Activated CD4-positive, alpha-beta T cell treated with anti-CD3 and anti-CD28 coated beads, Interleukin-2, Interleukin-4, amounts not matched to agents 100 ng/mL and 50 ng/mL, durations not matched to agents 16 hours and 8 hours (primary cell): ENCODE measurements at regions not wholly inside any gene's neighbourhood (a gene's known extent, or its start where the extent isn't known, plus 50 kb on each side); places are given as distances from the start of the nearest gene placed in this dataset.
A peak's percentile ranks its signal among the peaks of the same experiment; 100 is the strongest.

Experiments
- DNase-seq: peaks from one replicate; pipeline ENCODE4 v3.0.0-alpha.2; 2020; ENCODE audit warnings: low spot score

GRCh38 chr2:53111004-53111403 is 656.6 kb upstream of the CHAC2 start:
- no peak for DNase-seq

GRCh38 chr2:53108246-53108645 is 659.4 kb upstream of the CHAC2 start:
- no peak for DNase-seq

- no peak for DNase-seq
Measured at GRCh38 chr2:53104263-53104662, 663.3 kb upstream of the CHAC2 start.

- no peak for DNase-seq
Measured at GRCh38 chr2:53103679-53104078, 663.9 kb upstream of the CHAC2 start.

GRCh38 chr2:53098696-53099078 is 668.9 kb upstream of the CHAC2 start:
- DNase-seq = no peak

GRCh38 chr2:53096351-53096750 is 671.3 kb upstream of the CHAC2 start:
- DNase-seq = no peak

DNA sequence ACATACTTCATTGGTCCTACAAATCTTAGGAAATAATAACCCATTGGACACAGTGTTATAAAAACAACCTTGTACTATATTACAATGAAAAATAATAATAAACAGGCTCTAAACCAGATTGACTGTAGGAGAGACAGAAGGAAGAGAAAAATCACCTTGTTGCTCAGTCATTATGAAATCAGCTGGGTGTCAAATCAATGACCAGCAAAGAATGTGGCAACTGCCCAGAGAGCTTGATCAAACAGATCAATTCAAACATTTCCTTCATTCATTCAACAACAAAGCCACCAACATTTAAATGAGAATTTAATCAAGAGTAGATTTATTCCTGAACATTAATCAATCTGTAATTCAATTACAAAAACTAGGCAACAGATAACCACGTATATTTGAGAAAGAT is 671.9 kb upstream of the CHAC2 start:
- no peak for DNase-seq

DNA sequence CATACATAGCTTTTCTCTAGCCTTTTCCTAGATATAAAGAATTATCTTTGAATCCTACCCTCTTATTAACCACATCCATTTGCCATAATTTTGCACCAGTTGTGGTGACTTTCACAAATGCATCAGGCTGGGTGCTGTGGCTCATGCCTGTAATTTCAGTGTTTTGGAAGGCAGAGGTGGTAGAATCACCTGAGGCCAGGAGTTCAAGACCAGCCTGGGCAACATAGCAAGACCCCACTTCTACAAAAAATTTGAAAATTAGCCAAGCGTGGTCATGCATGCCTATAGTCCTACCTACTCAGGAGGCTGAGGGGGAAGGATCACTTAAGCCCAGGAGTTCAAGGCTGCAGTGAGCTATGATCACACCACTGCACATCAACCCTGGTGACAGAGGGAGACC is 672.4 kb upstream of the CHAC2 start:
- no peak for DNase-seq

- no peak for DNase-seq
Measured at GRCh38 chr2:53093355-53093754, 674.2 kb upstream of the CHAC2 start.

DNA sequence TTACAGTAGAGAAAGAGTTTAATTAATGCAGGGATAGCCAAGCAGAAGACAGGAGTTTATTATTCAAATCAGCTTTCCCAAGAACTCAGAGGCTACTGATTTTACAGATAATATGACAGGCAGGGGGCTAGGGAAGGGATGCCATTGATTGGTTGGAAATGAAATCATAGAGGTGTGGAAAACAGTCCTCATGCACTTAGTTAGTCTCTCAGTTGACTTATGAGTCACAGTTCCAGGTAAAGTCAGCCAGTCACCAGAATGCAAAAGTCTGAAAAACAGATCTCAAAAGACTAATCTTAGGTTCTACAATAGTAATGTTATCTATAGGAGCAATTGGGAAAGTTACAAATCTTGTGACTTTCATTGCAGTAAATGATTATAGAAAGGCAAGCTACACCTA is 676.4 kb upstream of the CHAC2 start:
- peak; percentile 27 for DNase-seq

DNA sequence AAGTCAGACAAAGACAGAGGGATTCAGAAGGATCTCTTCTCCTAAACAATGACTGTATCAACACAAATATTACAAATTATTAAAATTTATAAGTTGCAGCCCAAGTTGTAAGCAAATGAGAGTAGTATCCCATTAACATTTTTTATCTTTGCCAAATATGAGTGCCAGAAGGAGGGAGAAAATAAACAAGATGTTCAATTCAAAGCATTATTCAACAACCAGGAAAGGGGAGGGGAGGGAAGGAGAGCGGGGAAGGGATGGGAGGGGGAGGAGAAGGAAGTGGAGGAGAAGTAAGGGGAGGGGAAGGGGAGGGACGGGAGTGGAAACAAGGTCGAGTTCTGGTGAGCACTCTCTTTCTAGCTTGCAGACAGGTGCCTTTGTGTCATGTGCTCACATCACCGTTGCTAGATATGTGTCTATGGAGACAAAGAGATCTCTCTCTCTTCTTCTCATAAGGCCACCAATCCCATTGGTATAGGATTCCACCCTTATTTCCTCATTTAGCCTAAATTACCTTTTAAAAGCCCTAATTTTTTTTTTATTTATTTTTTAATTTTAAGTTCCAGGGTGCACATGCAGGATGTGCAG is 679.6 kb upstream of the CHAC2 start:
- DNase-seq = no peak

DNA sequence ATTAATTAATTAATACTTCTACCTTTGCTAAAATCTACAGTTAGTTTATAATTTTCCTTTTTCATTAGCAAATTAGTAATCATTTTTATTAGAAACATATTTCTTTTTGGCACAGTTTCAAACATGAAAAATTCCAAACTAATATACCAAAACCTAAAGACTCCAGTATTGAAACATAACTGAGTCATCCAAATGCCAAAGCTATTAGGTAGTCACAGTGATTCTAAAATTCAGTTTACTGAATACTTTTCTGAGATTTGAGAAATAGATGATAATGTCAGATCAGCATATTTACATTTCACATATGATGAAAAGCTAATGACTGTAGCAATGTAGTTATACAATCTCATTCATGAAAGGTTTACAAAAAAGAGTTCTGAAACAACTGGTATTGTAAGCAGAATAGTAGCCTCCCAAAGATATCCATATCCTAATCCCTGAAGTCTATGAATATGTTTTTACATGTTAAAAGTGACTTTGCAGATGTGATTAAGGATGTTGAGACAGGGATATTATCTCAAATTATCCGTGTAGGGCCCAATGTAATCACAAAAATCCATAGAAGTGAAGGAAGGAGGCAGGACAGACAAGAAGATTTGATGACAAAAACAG is 680.2 kb upstream of the CHAC2 start:
- no peak for DNase-seq

DNA sequence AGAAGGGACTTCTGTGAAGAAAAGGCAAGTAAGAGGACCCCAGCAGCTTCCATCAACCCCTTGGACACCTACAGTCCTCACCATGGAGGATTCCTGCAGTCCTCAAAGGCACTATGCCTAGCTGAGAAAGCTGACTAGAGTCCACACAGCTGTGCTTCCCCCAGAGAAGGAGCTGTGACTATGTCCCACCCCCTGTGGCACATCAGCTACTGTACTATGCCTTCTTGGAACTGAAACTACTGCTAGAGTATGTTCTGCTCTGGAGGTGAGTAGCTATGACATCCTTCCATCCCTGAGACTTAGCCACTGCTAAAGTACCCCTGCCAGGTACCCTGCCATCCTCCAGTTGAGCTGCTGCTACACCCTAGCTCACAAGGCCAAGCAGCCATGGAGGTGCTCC is 690.2 kb upstream of the CHAC2 start:
- DNase-seq = no peak

DNA sequence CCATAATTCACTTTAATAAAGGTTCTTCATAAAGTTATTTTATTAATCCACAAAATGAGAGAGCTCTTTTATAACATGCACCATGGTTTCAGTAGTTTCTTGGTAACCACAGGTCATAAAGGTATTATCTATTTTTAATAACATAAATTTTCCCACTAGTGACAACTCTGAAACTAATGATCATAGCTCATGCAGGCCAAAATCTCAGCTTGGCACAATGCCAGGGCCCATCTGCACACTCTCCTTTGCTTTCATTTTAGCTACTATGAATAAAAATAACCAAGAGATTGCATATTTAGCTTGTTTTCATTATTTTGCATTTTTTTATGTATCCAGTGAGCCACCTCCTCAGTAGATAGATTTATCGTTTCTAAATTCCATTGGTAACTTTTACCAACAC is 691.8 kb upstream of the CHAC2 start:
- DNase-seq = no peak

GRCh38 chr2:53067533-53067932 is 700.1 kb upstream of the CHAC2 start:
- no peak for DNase-seq

DNA sequence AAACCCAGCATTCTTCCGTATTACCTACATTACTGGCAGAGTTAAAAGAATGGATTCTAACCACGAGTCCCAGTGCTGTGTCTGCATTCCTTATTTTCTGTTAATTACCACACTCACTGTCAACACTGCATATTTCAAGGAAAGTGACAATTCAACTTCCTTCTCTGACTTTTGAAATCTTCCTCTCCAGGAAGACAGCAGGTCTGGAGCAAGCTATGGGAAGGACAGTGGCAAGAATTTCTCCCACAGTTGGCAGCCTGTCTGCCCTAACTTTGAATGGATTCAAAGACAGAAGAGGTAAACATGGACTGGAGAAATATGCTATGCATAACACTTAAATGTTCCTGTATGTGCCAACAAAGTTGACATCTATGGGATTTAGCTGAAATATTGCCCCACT is 700.5 kb upstream of the CHAC2 start:
- no peak for DNase-seq

- DNase-seq = no peak
Measured at GRCh38 chr2:53064154-53064553, 703.5 kb upstream of the CHAC2 start.

- no peak for DNase-seq
Measured at GRCh38 chr2:53058526-53058925, 709.1 kb upstream of the CHAC2 start.

GRCh38 chr2:53053937-53054336 is 713.7 kb upstream of the CHAC2 start:
- DNase-seq = no peak

DNA sequence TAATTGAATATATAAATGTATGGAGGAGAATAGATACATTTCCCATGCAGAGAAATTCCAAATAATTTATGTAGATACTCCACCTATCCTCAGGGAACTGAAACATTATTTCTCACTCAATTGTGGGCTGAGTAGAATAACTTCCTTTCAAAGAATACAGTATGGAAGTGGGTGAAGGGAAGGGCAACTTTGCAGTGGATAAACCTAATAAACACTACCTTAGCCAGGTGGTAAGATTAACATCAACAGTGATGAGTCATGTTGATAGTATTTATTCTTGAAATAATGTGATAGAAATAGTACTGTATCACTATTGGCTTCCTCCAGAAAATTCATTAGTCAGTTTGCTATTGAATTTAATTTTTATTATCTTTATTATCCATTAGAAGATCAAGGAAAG is 716.4 kb upstream of the CHAC2 start:
- no peak for DNase-seq

DNA sequence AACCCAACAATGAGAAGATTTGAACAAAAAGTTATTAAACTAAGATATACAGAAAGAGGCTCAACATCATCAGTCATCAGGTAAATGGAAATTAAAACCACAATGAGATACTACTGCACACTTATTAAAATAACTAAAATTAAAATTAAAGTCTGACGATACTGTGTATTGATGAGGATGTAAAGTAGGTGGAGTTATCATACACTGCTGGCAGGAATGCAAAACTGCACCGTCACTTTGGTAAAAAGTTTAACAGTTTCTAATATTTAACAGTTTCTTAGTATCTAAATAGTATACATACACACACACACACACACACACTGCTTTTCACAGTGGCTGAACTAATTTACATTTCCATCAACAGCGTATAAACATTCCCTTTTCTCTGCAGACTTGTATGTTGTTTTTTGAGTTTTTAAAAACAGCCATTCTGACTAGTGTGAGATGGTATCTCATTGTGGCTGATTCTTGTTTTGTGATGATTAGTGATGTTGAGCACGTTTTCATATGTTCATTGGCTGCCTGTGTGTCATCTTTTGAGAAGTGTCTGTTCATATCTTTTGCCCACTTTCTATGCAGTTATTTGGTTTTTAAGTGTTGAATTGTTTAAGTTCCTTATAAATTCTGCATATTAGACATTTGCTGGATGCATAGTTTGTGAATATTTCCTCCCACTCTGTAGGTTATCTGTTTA is 726.9 kb upstream of the CHAC2 start:
- DNase-seq = no peak

DNA sequence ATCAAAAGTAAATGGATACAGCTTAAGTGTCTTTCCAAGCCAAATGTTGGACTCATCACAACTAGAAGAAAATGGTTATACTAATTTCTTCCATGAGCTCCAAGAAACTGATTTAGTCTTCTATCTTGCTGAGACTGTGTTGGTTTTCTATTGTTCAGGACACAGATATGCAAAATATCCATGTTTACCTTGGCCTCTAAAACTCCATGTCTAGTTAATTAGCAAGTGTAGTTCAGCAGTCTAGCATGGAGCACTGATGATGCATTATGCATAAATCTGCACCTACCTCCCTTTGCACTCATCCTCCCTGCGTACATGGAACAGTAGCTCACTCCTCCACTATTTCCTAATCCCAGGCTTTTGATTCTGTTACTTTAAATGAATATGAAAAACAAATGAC is 731.4 kb upstream of the CHAC2 start:
- no peak for DNase-seq

DNA sequence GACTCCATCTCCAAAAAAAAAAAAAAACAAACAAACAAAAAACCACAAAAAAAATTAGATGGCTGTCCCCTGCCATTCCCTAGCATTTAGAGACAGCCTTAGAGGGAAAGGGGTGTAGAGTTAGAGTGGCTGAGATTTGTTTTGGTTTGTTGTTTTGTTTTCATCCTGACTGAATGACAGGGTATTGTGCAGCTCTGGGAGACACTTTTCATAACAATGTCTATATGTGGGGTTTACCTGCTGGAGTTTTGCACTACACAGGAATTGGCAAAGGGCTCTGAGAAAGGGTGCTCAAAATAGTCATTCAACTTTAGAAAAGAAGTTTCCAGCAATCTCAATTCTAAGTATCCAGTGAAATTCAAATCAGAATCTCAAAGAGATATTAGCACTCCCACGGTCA is 732.5 kb upstream of the CHAC2 start:
- DNase-seq = no peak

- no peak for DNase-seq
Measured at GRCh38 chr2:53033411-53033810, 734.2 kb upstream of the CHAC2 start.
